Upper lobe of left lung (tissue), 6 donors: ENCODE measurements at regions not wholly inside any gene's neighbourhood (a gene's known extent, or its start where the extent isn't known, plus 50 kb on each side); places are given as distances from the start of the nearest gene placed in this dataset.

Experiments used
- ATAC-seq, 2 donors: fragments of 200-7000 bp; cut with Tn5 transposase; one replicate each; pipeline ENCODE4 v1.9.1; 2022; ENCODE audit warnings: mild to moderate bottlenecking in 2 of 2, moderate library complexity in 2 of 2; ENCODE audit not compliant: low FRiP score in 2 of 2
- DNase-seq, 2 donors: peaks; one replicate each; pipeline ENCODE4 v3.0.0-alpha.2; 2019 to 2020
- H3K27ac ChIP-seq, 4 donors: fragments of 200-600 bp; sonication (generic); one replicate each; pipeline ENCODE4 v1.5.1; 2016 to 2019
- H3K27me3 ChIP-seq, 4 donors: fragments of 200-600 bp; sonication (generic); one replicate each; pipeline ENCODE4 v1.5.1; 2017 to 2019
- H3K36me3 ChIP-seq, 4 donors: fragments of 200-600 bp; sonication (generic); one replicate each; pipeline ENCODE4 v1.5.1; 2016 to 2019
- H3K4me1 ChIP-seq, 4 donors: fragments of 200-600 bp; sonication (generic); one replicate each; pipeline ENCODE4 v1.5.1; 2018 to 2019
- H3K4me3 ChIP-seq, 4 donors: fragments of 200-600 bp; sonication (generic); one replicate each; pipeline ENCODE4 v1.5.1; 2017 to 2019; ENCODE audit warnings: mild to moderate bottlenecking in 2 of 4, moderate library complexity in 1 of 4
- H3K9me3 ChIP-seq, 4 donors: fragments of 200-600 bp; sonication (generic); one replicate each; pipeline ENCODE4 v1.5.1; 2018 to 2019
- CTCF ChIP-seq, 6 experiments: fragments of 450-650 bp in 4 of 6; fragments of 200-600 bp in 2 of 6; sonication (generic) in 2 of 6; IDR thresholded peaks; one replicate each; pipeline ENCODE4 v1.5.1; 2016 to 2019; ENCODE audit warnings: antibody characterized with exemption in 6 of 6
- EP300 ChIP-seq, 4 donors: sonication (generic); formaldehyde crosslinking; IDR thresholded peaks; one replicate each; pipeline ENCODE4 v1.5.1; 2017; ENCODE audit warnings: antibody characterized with exemption in 4 of 4, control low read depth in 2 of 4
- POLR2A ChIP-seq, 4 donors: fragments of 450-650 bp; IDR thresholded peaks; one replicate each; pipeline ENCODE4 v1.5.1; 2016 to 2017; ENCODE audit warnings: antibody characterized with exemption in 4 of 4, mild to moderate bottlenecking in 2 of 4
- POLR2AphosphoS5 ChIP-seq, 2 donors: sonication (generic); formaldehyde crosslinking; IDR thresholded peaks; one replicate each; pipeline ENCODE4 v1.5.1; 2017; ENCODE audit warnings: antibody characterized with exemption in 2 of 2
- WGBS, 2 donors: methylation state at CpG; one replicate each; pipeline ENCODE4 v1.1.5; 2017 to 2018; 5-methylcytosine and 5-hydroxymethylcytosine counted together
- donor health status: DM: no; HTN: no; CAD: no; lungs with moderate emphysema.
- donor health status: DM: no; HTN: yes; CAD: no; lungs with severe emphysema.

GRCh38 chr3:67863869-67864268 is 209.5 kb upstream of the SUCLG2 start:
- ATAC-seq = no peak
- DNase-seq = no peak
- no peak overlapping the region for H3K27ac ChIP-seq
- H3K4me3 ChIP-seq = no peak overlapping the region
- H3K36me3 ChIP-seq = no peaks in the 10 kb centered on the region
- TF ChIP-seq CTCF (IDR thresholded peaks at IDR 0.05) (no peak), POLR2A (IDR thresholded peaks at IDR 0.05) (no peak), EP300 (IDR thresholded peaks at IDR 0.05) (no peak), POLR2AphosphoS5 (IDR thresholded peaks at IDR 0.05) (no peak)
- 87 to 90% methylated on average over 4 of the region's 4 CpGs for WGBS, 2 donors
- no peaks in the 10 kb centered on the region for H3K9me3 ChIP-seq
- no peaks in the 10 kb centered on the region for H3K4me1 ChIP-seq
- no peaks in the 10 kb centered on the region for H3K27me3 ChIP-seq

GRCh38 chr3:67860429-67860828 is 206.0 kb upstream of the SUCLG2 start:
- no peaks in the 10 kb centered on the region for H3K4me1 ChIP-seq
- H3K36me3 ChIP-seq = no peaks in the 10 kb centered on the region
- no peaks in the 10 kb centered on the region for H3K27me3 ChIP-seq
- WGBS, 2 donors = 88 to 95% methylated on average over 3 of the region's 3 CpGs
- DNase-seq (no peak), ATAC-seq (no peak)
- no peak for TF ChIP-seq POLR2AphosphoS5 (IDR thresholded peaks at IDR 0.05)
- no peak for TF ChIP-seq POLR2A (IDR thresholded peaks at IDR 0.05)
- TF ChIP-seq CTCF (IDR thresholded peaks at IDR 0.05) = no peak
- TF ChIP-seq EP300 (IDR thresholded peaks at IDR 0.05) = no peak
- H3K9me3 ChIP-seq = no peaks in the 10 kb centered on the region
- no peak overlapping the region for H3K27ac ChIP-seq
- H3K4me3 ChIP-seq = no peak overlapping the region

GRCh38 chr3:67858492-67858891 is 204.1 kb upstream of the SUCLG2 start:
- Histone ChIP-seq H3K4me3 (no peak overlapping the region), H3K27ac (no peak overlapping the region), H3K4me1 (no peaks in the 10 kb centered on the region), H3K27me3 (no peaks in the 10 kb centered on the region), H3K9me3 (no peaks in the 10 kb centered on the region), H3K36me3 (no peaks in the 10 kb centered on the region)
- TF ChIP-seq CTCF (IDR thresholded peaks at IDR 0.05) (no peak), POLR2A (IDR thresholded peaks at IDR 0.05) (no peak), POLR2AphosphoS5 (IDR thresholded peaks at IDR 0.05) (no peak), EP300 (IDR thresholded peaks at IDR 0.05) (no peak)
- DNase-seq = no peak
- no peak for ATAC-seq

DNA sequence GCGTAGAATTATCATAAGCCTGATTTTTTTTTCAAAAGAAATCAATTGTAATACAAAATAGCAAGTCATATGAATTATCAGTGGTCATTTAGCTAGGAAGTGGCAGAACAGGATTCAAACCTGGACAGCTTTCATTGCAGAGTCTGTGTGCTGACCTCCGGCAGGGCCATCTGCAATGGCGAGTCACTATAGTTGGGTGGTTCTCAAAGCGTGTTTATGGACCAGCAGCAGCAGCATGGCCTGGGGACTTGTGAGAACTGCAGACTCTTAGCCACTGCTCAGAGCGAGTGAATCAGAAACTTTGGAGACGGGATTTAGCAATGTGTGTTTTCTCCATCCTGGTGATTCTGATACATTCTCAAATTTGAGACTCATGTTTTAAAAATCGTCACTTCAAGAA is 202.3 kb upstream of the SUCLG2 start:
- no peaks in the 10 kb centered on the region for H3K4me1 ChIP-seq
- no peaks in the 10 kb centered on the region for H3K36me3 ChIP-seq
- H3K27me3 ChIP-seq = no peaks in the 10 kb centered on the region
- no peak overlapping the region for H3K27ac ChIP-seq
- ATAC-seq = no peak
- H3K9me3 ChIP-seq = no peaks in the 10 kb centered on the region
- no peak overlapping the region for H3K4me3 ChIP-seq
- TF ChIP-seq EP300 (IDR thresholded peaks at IDR 0.05) (no peak), POLR2A (IDR thresholded peaks at IDR 0.05) (no peak), CTCF (IDR thresholded peaks at IDR 0.05) (no peak), POLR2AphosphoS5 (IDR thresholded peaks at IDR 0.05) (no peak)
- no peak for DNase-seq
- 95 to 96% methylated on average over 7 of the region's 7 CpGs for WGBS, 2 donors

DNA sequence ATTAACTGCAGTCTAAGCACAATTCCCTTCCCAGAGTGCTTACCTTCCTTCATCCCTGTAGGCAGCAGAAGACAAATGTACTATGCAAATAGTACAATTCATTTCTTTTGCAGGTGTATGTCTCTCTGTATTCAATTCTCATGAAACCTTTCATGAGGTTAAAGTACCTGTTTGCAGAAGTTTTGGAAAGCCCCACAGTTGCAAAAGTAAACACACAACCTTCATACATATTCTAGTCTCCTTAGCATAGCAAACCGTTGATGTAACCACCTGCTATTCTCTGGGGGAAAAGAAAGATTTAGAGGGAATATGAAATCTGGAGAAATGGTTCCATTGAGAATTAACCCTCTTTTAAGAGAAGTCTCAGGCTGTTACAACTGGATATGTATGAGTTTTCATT is 200.3 kb upstream of the SUCLG2 start:
- Histone ChIP-seq H3K27ac (no peak overlapping the region), H3K9me3 (no peaks in the 10 kb centered on the region), H3K36me3 (no peaks in the 10 kb centered on the region), H3K4me1 (no peaks in the 10 kb centered on the region), H3K27me3 (no peaks in the 10 kb centered on the region), H3K4me3 (no peak overlapping the region)
- no peak for ATAC-seq
- no peak for TF ChIP-seq POLR2A (IDR thresholded peaks at IDR 0.05)
- no peak for TF ChIP-seq CTCF (IDR thresholded peaks at IDR 0.05)
- 64 to 69% methylated on average over 1 of the region's 1 CpG for WGBS, 2 donors
- no peak for DNase-seq
